ENCODE measurements at regions not wholly inside any gene's neighbourhood (a gene's known extent, or its start where the extent isn't known, plus 50 kb on each side); places are given as distances from the start of the nearest gene placed in this dataset.

DNA sequence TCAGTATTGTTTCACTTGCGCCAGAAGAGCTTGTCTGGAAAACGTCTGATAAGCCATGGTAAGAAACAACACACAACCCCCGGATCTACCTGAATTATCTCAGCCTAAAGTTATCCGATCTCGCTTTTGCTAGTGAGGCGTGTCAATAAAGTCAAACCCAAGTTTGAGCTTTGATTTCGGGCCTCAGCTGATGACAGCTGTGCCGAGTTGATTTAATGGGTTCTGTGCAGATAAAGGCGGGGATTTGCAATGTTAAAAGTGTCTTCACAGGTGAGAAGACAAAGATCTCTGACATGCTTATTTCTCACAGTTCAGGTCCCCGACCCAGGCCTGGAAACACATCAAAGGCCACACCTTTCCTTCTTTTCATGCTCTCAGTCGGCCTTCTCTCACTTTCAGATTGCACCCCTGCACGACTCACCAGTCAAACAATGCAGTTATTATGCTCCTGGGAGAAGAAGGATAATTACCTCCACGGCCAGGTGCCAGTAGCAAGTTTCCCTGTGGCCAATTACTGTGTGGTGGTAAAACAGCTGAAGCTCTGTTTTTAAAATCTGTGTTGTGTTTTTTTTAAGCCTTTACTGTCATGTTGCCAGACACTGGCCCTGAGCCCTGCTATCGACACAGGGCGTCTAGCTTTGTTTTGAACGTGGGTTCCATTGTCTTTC lies 245.3 kb upstream of the RUNX1 start:
- TF ChIP-seq POLR2AphosphoS5 (IDR thresholded peaks at IDR 0.05) (no peak), EP300 (IDR thresholded peaks at IDR 0.05) (no peak), POLR2A (IDR thresholded peaks at IDR 0.05) (no peak)
- TF ChIP-seq, protein P1, sequence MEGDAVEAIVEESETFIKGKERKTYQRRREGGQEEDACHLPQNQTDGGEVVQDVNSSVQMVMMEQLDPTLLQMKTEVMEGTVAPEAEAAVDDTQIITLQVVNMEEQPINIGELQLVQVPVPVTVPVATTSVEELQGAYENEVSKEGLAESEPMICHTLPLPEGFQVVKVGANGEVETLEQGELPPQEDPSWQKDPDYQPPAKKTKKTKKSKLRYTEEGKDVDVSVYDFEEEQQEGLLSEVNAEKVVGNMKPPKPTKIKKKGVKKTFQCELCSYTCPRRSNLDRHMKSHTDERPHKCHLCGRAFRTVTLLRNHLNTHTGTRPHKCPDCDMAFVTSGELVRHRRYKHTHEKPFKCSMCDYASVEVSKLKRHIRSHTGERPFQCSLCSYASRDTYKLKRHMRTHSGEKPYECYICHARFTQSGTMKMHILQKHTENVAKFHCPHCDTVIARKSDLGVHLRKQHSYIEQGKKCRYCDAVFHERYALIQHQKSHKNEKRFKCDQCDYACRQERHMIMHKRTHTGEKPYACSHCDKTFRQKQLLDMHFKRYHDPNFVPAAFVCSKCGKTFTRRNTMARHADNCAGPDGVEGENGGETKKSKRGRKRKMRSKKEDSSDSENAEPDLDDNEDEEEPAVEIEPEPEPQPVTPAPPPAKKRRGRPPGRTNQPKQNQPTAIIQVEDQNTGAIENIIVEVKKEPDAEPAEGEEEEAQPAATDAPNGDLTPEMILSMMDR (IDR thresholded peaks at IDR 0.05): no peak
- DNase-seq: no peak
- no peak for ATAC-seq (ENCODE audit: low FRiP score in 2 of 2)
- 57 to 61% methylated on average over 16 of the region's 16 CpGs for WGBS, 2 donors
- no peaks in the 10 kb centered on the region for H3K27me3 ChIP-seq
- H3K36me3 ChIP-seq: no peaks in the 10 kb centered on the region
- no peak overlapping the region for H3K27ac ChIP-seq
- H3K9me3 ChIP-seq: no peaks in the 10 kb centered on the region
- H3K4me1 ChIP-seq: no peaks in the 10 kb centered on the region
- no peak overlapping the region for H3K4me3 ChIP-seq

DNA sequence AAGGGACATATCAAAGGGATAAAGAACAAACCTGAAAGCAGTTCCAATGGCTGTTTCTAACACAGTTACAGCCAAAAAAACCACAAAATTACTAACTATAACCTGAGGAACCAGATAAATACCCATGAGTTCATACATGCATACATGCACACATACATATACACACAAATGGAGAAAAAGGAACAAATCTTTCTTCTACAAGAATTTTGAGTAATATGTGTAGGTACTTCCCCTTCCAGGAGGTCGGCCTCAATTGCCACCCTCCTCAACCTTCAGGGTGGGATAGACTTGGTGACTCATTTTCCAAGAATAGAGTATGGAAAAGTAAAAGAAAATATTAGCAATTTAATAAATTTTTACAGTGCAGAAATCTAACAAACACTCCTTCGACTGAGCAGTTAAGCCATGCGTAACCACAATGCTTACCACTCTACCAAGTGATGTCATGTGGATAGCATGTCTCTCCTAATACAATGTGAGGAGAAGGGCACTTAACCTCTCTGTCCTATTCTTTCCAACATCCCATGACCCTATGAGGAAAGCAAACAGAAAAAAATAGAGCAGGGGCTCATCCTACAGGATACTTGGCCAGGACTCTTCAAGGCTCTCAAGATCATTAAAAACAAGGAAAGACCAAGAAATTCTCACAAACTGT lies 243.0 kb upstream of the RUNX1 start:
- WGBS, 2 donors: 80 to 81% methylated on average over 3 of the region's 3 CpGs
- DNase-seq: no peak

DNA sequence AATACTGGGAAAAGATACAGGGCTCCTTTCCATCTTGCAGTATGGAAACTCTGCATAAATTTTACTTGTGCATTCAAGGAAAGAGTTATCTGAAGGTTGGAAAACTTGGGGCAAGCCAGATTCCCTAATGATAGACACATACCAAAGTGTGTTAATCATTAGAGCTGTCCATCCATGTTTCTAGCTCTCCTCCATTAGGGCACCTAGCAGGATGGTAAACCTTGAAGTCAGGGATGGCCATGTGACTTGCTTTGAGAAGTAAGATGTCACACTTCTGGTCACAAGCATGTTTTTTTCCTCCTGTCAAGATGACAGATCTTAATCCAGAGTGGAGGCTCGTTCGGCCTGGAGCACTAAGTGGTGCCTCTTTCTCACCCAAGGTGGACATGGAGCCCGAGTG lies 241.9 kb upstream of the RUNX1 start:
- peaks cover 0 to 6% (median 3%) of the 10 kb centered on the region in 4 donors for H3K9me3 ChIP-seq
- H3K4me3 ChIP-seq: no peak overlapping the region
- H3K27me3 ChIP-seq: no peaks in the 10 kb centered on the region
- TF ChIP-seq, protein P1 (IDR thresholded peaks at IDR 0.05): no peak
- TF ChIP-seq POLR2A (IDR thresholded peaks at IDR 0.05) (no peak), EP300 (IDR thresholded peaks at IDR 0.05) (no peak), POLR2AphosphoS5 (IDR thresholded peaks at IDR 0.05) (no peak)
- H3K36me3 ChIP-seq: no peaks in the 10 kb centered on the region
- DNase-seq (no peak), ATAC-seq (ENCODE audit: low FRiP score in 2 of 2) (no peak)
- no peak overlapping the region for H3K27ac ChIP-seq
- no peaks in the 10 kb centered on the region for H3K4me1 ChIP-seq
- WGBS, 2 donors: 70 to 71% methylated on average over 3 of the region's 3 CpGs

More for the DNA sequence above, 243.0 kb upstream of the RUNX1 start:
- Histone ChIP-seq H3K36me3 (no peaks in the 10 kb centered on the region), H3K4me3 (no peak overlapping the region), H3K9me3 (peaks cover 0 to 4% (median 1%) of the 10 kb centered on the region in 4 donors), H3K27ac (no peak overlapping the region), H3K27me3 (no peaks in the 10 kb centered on the region), H3K4me1 (no peaks in the 10 kb centered on the region)
- TF ChIP-seq POLR2A (IDR thresholded peaks at IDR 0.05): no peak
- TF ChIP-seq, protein P1 (IDR thresholded peaks at IDR 0.05): no peak
- TF ChIP-seq POLR2AphosphoS5 (IDR thresholded peaks at IDR 0.05): no peak
- TF ChIP-seq EP300 (IDR thresholded peaks at IDR 0.05): no peak
- ATAC-seq (ENCODE audit: low FRiP score in 2 of 2): no peak

DNA sequence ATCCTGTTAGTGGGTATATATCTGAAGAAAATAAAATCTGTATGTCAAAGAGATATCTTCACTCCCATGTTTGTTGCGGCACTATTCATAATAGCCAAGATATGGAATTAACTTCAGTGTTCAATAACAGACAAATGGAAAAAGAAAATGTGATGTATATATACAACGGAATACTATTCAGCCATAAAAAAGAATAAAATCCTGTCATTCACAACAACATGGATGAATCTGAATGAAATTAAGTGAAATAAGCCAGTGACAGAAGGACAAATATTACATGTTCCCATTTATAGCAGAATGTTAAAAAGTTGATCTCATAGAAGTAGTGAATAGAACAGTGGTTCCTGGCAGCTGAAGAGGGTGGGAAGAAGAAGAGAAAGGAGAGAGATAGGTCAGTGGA lies 239.1 kb upstream of the RUNX1 start:
- H3K4me1 ChIP-seq: no peaks in the 10 kb centered on the region
- no peak for ATAC-seq (ENCODE audit: low FRiP score in 2 of 2)
- H3K36me3 ChIP-seq: no peaks in the 10 kb centered on the region
- WGBS, 2 donors: 97 to 99% methylated on average over 2 of the region's 2 CpGs
- no peak for DNase-seq
- H3K9me3 ChIP-seq: peaks cover 0 to 6% (median 3%) of the 10 kb centered on the region in 4 donors
- H3K4me3 ChIP-seq: no peak overlapping the region
- H3K27me3 ChIP-seq: no peaks in the 10 kb centered on the region
- H3K27ac ChIP-seq: no peak overlapping the region
- TF ChIP-seq EP300 (IDR thresholded peaks at IDR 0.05) (no peak), POLR2A (IDR thresholded peaks at IDR 0.05) (no peak), POLR2AphosphoS5 (IDR thresholded peaks at IDR 0.05) (no peak)
- TF ChIP-seq, protein P1 (IDR thresholded peaks at IDR 0.05): no peak

Data from upper lobe of left lung (tissue), 6 donors.